NT2/D1 (cell line): ENCODE measurements at regions not wholly inside any gene's neighbourhood (a gene's known extent, or its start where the extent isn't known, plus 50 kb on each side); places are given as distances from the start of the nearest gene placed in this dataset.

Source experiments
- DNase-seq: peaks from one replicate; pipeline ENCODE4 v3.0.0-alpha.2; 2011; ENCODE audit warnings: low read depth, low spot score
- H3K27me3 ChIP-seq: 2 replicates; pipeline ENCODE4 v1.6.0; 2011; ENCODE audit warnings: mild to moderate bottlenecking; ENCODE audit not compliant: insufficient read length, insufficient read depth
- H3K36me3 ChIP-seq: 2 replicates; pipeline ENCODE4 v1.6.1; 2011; ENCODE audit warnings: mild to moderate bottlenecking, low read length, mixed read lengths; ENCODE audit not compliant: insufficient read depth, insufficient read length
- H3K4me1 ChIP-seq: 2 replicates; pipeline ENCODE4 v1.5.1; 2011; ENCODE audit not compliant: insufficient read depth, insufficient read length
- H3K4me3 ChIP-seq: 2 replicates; pipeline ENCODE4 v1.5.1; 2011; ENCODE audit warnings: low read depth; ENCODE audit not compliant: insufficient read length
- H3K9ac ChIP-seq: 2 replicates; pipeline ENCODE4 v1.6.0; 2011; ENCODE audit warnings: low read depth; ENCODE audit not compliant: insufficient read length
- H3K9me3 ChIP-seq: 2 replicates; pipeline ENCODE4 v1.5.1; 2011; ENCODE audit warnings: mild to moderate bottlenecking, low read length; ENCODE audit not compliant: insufficient read depth
- SUZ12 ChIP-seq: IDR thresholded peaks from 2 replicates; pipeline ENCODE4 v1.6.1; 2011; ENCODE audit not compliant: insufficient read length, insufficient read depth; ENCODE audit errors: extremely low read depth
- YY1 ChIP-seq: IDR thresholded peaks from 2 replicates; pipeline ENCODE4 v1.6.1; 2011; ENCODE audit not compliant: insufficient read length, insufficient read depth
- ZNF274 ChIP-seq: IDR thresholded peaks from 2 replicates; pipeline ENCODE4 v1.6.1; 2011; ENCODE audit warnings: mild to moderate bottlenecking, low read depth, low read length

DNA sequence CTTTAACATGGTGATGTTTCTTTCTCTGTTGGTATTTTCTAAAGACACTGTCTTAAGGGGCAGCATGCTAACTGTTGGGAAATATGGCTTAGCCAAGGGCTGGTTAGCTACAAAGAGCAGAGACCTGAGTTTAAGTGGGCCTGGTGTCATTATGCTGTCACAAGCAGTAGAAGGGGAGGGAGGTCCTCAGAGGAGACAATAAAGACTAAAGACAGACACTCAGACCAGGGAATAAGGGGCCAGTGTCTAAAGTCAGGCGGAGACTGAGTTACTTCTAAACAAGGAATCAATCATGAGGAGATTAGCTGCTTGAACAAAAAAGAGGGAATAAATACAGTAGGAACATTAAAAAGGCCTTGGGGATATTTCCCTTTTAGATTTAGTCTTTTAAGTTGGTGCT lies 142.7 kb upstream of the DPPA4 start:
- Histone ChIP-seq H3K36me3 (no peaks in the 10 kb centered on the region), H3K27me3 (no peaks in the 10 kb centered on the region), H3K4me1 (no peaks in the 10 kb centered on the region), H3K9me3 (no peaks in the 10 kb centered on the region), H3K9ac (no peak overlapping the region), H3K4me3 (no peak overlapping the region)
- DNase-seq, result no peak
- TF ChIP-seq SUZ12 (no peak), ZNF274 (no peak), YY1 (no peak)

DNA sequence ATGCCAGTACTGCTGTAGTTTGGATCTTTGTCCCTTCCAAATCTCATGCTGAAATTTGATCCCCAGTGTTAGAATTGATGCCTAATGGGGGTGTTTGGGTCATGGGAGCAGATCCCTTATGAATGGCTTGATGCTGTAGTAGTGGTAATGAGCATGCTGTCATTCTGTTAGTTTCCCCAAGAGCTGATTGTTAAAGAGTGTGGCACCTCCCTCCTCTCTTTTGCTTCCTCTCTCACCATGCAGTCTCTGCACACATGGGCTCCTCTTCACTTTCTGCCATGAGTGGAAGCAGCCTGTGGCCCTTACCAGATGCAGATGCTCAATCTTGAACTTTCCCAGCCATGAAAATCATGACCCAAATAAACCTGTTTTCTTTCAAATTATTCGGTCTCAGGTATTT lies 141.3 kb upstream of the DPPA4 start:
- no peak overlapping the region for H3K9ac ChIP-seq
- no peaks in the 10 kb centered on the region for H3K9me3 ChIP-seq
- H3K4me1 ChIP-seq, result no peaks in the 10 kb centered on the region
- no peak for TF ChIP-seq SUZ12
- TF ChIP-seq YY1, result no peak
- TF ChIP-seq ZNF274, result no peak
- no peaks in the 10 kb centered on the region for H3K36me3 ChIP-seq
- H3K27me3 ChIP-seq, result no peaks in the 10 kb centered on the region
- DNase-seq, result no peak
- no peak overlapping the region for H3K4me3 ChIP-seq

DNA sequence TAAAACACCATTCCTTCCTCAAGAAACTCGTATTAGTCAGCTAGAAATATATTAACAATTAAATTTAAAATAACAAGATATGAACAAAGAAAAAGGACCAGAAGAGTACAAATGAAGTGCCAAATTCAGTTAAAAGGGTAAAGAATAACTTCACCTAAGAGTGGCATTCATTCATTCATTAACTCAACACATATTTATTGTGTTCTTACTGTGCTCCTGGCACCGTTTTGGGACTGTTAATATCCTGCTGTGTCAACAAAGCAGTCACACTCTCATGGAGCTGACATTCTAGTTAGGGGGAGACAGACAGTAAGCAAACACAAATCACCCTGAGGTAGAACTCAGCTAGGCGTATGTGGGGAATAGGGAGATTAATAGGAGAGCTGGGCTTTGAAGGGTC lies 123.6 kb upstream of the DPPA4 start:
- H3K9me3 ChIP-seq, result no peaks in the 10 kb centered on the region
- no peak overlapping the region for H3K4me3 ChIP-seq
- TF ChIP-seq YY1 (no peak), SUZ12 (no peak), ZNF274 (no peak)
- H3K36me3 ChIP-seq, result no peaks in the 10 kb centered on the region
- no peak overlapping the region for H3K9ac ChIP-seq
- DNase-seq, result no peak
- no peaks in the 10 kb centered on the region for H3K27me3 ChIP-seq
- no peaks in the 10 kb centered on the region for H3K4me1 ChIP-seq

DNA sequence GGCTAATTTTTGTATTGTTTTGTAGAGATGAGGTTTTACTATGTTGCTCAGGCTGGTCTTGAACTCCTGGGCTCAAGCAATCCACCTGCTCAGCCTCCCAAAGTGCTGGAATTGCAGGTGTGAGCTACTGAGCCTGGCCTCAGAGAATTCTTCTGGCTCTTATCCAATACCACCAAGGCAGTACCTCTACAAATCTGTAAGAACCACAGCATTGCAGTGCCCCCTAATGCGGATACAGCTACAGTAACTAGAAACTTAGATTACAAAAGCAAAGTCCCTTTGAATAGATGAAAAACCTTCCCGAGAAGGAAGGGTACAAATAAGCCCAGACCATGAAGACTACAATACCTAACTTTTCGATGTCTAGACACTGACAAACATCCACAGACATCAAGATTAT lies 107.9 kb upstream of the DPPA4 start:
- Histone ChIP-seq H3K27me3 (no peaks in the 10 kb centered on the region), H3K36me3 (no peaks in the 10 kb centered on the region), H3K4me1 (no peaks in the 10 kb centered on the region), H3K9ac (no peak overlapping the region), H3K9me3 (peaks cover 8% of the 10 kb centered on the region; the same call in 1 of the 2 replicates), H3K4me3 (no peak overlapping the region)
- TF ChIP-seq ZNF274 (no peak), YY1 (no peak), SUZ12 (no peak)
- no peak for DNase-seq

DNA sequence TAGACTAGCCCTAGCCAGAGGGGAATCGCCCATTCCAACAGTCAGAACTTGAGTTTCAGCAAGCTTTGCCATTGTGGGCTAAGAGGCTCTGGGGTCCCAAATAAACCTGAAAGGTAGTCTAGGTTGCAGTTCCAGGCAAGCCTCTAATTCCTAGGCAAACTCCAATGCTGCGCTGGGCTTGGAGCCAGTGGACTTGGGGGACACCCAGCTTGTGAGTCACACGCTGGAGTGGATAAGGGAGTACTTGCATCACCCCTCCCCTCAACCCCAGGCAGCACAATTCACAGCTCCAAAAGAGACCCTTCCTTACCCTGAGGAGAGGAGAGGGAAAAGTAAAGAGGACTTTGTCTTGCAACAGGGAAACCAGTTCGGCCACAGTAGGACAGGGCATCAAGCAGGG lies 105.2 kb upstream of the DPPA4 start:
- Histone ChIP-seq H3K9me3 (peaks cover 8% of the 10 kb centered on the region; the same call in 1 of the 2 replicates), H3K4me1 (no peaks in the 10 kb centered on the region), H3K36me3 (no peaks in the 10 kb centered on the region), H3K4me3 (no peak overlapping the region), H3K9ac (no peak overlapping the region), H3K27me3 (no peaks in the 10 kb centered on the region)
- DNase-seq, result no peak
- TF ChIP-seq SUZ12, result no peak
- TF ChIP-seq ZNF274, result no peak
- TF ChIP-seq YY1, result no peak

DNA sequence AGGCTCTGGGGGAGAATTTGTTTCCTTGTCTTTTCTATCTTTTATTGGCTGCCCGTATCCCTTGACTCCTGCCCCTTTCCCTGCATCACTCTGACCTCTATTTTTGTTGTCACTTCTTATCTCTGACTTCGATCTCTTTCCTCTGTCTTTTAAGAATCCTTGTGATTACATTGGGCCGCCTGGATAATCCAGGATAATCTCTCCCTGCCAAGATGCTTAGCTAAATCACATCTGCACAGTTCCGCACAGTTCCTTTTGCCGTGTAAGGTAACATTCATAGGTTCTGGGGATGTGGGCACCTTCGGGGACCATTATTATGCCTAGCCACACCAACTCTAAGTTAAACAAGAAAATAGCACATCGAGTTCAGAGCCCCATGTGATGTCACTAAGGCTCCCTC lies 103.0 kb upstream of the DPPA4 start:
- no peaks in the 10 kb centered on the region for H3K9me3 ChIP-seq
- TF ChIP-seq SUZ12 (no peak), ZNF274 (no peak), YY1 (no peak)
- no peak overlapping the region for H3K4me3 ChIP-seq
- no peaks in the 10 kb centered on the region for H3K27me3 ChIP-seq
- H3K36me3 ChIP-seq, result no peaks in the 10 kb centered on the region
- no peaks in the 10 kb centered on the region for H3K4me1 ChIP-seq
- no peak overlapping the region for H3K9ac ChIP-seq
- DNase-seq, result no peak

DNA sequence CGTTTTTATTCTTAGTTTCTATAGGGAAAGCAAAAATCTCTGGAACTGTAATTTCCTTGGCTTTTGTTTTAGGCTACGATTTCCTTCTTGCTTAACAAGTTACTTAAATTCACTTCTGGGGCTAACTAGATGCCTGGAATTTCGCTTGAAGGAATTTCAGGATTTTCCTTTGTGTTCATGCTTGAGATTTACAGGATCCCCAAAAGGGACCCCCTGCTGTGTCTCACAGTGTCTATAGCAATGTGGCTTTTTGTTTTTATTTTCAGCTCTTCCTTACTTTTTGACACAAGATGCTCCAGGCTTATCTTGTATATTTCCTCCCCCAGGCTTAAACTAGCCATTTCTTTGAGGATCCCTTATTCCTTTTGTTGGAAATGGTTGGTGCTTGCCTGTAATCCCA lies 95.5 kb upstream of the DPPA4 start:
- DNase-seq, result peak; percentile 86
- Histone ChIP-seq H3K9me3 (no peaks in the 10 kb centered on the region), H3K4me3 (no peak overlapping the region), H3K27me3 (no peaks in the 10 kb centered on the region), H3K4me1 (peaks cover 8% of the 10 kb centered on the region), H3K36me3 (no peaks in the 10 kb centered on the region), H3K9ac (no peak overlapping the region)
- TF ChIP-seq YY1, result no peak

DNA sequence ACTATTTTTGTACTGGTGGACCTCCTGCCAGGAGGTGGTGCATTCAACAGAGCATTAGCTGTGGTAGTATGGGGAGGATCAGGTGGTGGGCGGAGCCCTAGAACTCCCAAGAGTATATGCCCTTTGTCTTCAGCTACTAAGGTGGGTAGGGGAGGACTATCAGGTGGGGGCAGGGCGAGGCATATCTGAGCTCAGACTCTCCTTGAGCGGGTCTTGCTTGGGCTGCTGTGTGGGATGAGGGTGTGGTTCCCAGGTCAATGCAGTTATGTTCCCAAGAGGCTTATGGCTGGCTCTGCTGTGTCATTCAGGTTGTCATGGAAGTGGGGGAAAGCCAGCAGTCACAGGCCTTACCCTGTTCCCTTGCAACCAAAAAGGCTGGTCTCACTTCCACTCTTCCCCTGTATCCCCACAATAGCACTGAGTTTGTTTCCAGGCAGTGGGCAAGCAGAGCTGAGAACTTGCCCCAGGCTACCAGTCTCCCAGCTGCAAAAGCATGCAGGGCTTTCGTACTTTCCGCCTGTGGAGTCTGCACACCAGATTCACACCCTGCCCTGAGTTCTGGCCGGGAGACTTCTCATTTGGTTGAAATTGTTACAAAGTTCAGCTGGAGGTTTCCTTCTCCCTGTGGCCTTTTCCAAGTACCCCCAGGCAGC lies 93.7 kb upstream of the DPPA4 start:
- no peak for TF ChIP-seq SUZ12
- TF ChIP-seq ZNF274, result no peak
- no peak for TF ChIP-seq YY1
- Histone ChIP-seq H3K36me3 (no peaks in the 10 kb centered on the region), H3K9ac (peak overlapping the region; percentile 43), H3K4me3 (no peak overlapping the region), H3K27me3 (no peaks in the 10 kb centered on the region), H3K9me3 (no peaks in the 10 kb centered on the region), H3K4me1 (peaks cover 8% of the 10 kb centered on the region)
- DNase-seq, result no peak
